Nephron (organoid): ENCODE measurements at regions not wholly inside any gene's neighbourhood (a gene's known extent, or its start where the extent isn't known, plus 50 kb on each side); places are given as distances from the start of the nearest gene placed in this dataset.

ENCODE experiments used
- H3K27ac Mint-ChIP-seq, 3 experiments: 2 replicates each; pipeline ENCODE4 v1.8.0; 2020; ENCODE audit warnings: mixed read lengths in 3 of 3, mild to moderate bottlenecking in 2 of 3, moderate library complexity in 1 of 3
- H3K27me3 Mint-ChIP-seq: 2 replicates; pipeline ENCODE4 v1.8.0; 2021; ENCODE audit warnings: low read depth, mild to moderate bottlenecking, moderate library complexity, mixed read lengths
- H3K36me3 Mint-ChIP-seq: 2 replicates; pipeline ENCODE4 v1.8.0; 2020; ENCODE audit warnings: low read depth, mixed read lengths
- H3K4me1 Mint-ChIP-seq: 2 replicates; pipeline ENCODE4 v1.8.0; 2020; ENCODE audit warnings: mixed read lengths
- H3K4me3 Mint-ChIP-seq, 3 experiments: 2 replicates each; pipeline ENCODE4 v1.8.0; 2020; ENCODE audit warnings: mild to moderate bottlenecking in 3 of 3, mixed read lengths in 3 of 3, moderate library complexity in 2 of 3
- H3K9me3 Mint-ChIP-seq: 2 replicates; pipeline ENCODE4 v1.8.0; 2020; ENCODE audit warnings: mixed read lengths
- CTCF ChIP-seq, 3 experiments: fragments of 200-600 bp; sonication (generic); IDR thresholded peaks; one replicate each; pipeline ENCODE4 v1.5.0; 2021; ENCODE audit warnings: antibody characterized with exemption in 3 of 3; ENCODE audit not compliant: unreplicated experiment in 3 of 3

- H3K27ac Mint-ChIP-seq: no peak overlapping the region
- no peak overlapping the region for H3K4me3 Mint-ChIP-seq
- peaks cover 4% of the 10 kb centered on the region for H3K4me1 Mint-ChIP-seq
- H3K36me3 Mint-ChIP-seq: no peaks in the 10 kb centered on the region
- no peak for TF ChIP-seq CTCF (IDR thresholded peaks at IDR 0.05; ENCODE audit: unreplicated experiment in 3 of 3)
- peaks cover 5% of the 10 kb centered on the region for H3K9me3 Mint-ChIP-seq
- H3K27me3 Mint-ChIP-seq: no peaks in the 10 kb centered on the region
Measured at GRCh38 chr1:177659281-177659680, 310.6 kb downstream of the SEC16B start.

- H3K4me3 Mint-ChIP-seq: no peak overlapping the region
- no peaks in the 10 kb centered on the region for H3K27me3 Mint-ChIP-seq
- H3K27ac Mint-ChIP-seq: no peak overlapping the region
- no peaks in the 10 kb centered on the region for H3K36me3 Mint-ChIP-seq
- peaks cover 4% of the 10 kb centered on the region for H3K4me1 Mint-ChIP-seq
- peaks cover 5% of the 10 kb centered on the region for H3K9me3 Mint-ChIP-seq
- TF ChIP-seq CTCF (IDR thresholded peaks at IDR 0.05; ENCODE audit: unreplicated experiment in 3 of 3): no peak
Measured at GRCh38 chr1:177656598-177656997, 313.3 kb downstream of the SEC16B start.

GRCh38 chr1:177650947-177651346, 318.9 kb downstream of the SEC16B start:
- no peak for TF ChIP-seq CTCF (IDR thresholded peaks at IDR 0.05; ENCODE audit: unreplicated experiment in 3 of 3)
- H3K36me3 Mint-ChIP-seq: no peaks in the 10 kb centered on the region
- H3K4me1 Mint-ChIP-seq: peaks cover 11% of the 10 kb centered on the region
- H3K27ac Mint-ChIP-seq: peak overlapping the region; percentile 83 to 91 (median 86)
- H3K4me3 Mint-ChIP-seq: no peak overlapping the region
- H3K27me3 Mint-ChIP-seq: peaks cover 5% of the 10 kb centered on the region
- no peaks in the 10 kb centered on the region for H3K9me3 Mint-ChIP-seq

- H3K36me3 Mint-ChIP-seq: no peaks in the 10 kb centered on the region
- no peaks in the 10 kb centered on the region for H3K9me3 Mint-ChIP-seq
- TF ChIP-seq CTCF (IDR thresholded peaks at IDR 0.05; ENCODE audit: unreplicated experiment in 3 of 3): no peak
- H3K4me3 Mint-ChIP-seq: no peak overlapping the region
- peaks cover 5% of the 10 kb centered on the region for H3K27me3 Mint-ChIP-seq
- H3K4me1 Mint-ChIP-seq: peaks cover 14% of the 10 kb centered on the region
- H3K27ac Mint-ChIP-seq: peak overlapping the region in 1 of 3 experiments; percentile 26
Measured at GRCh38 chr1:177648731-177649265, 321.1 kb downstream of the SEC16B start.

GRCh38 chr1:177648138-177648537, 321.7 kb downstream of the SEC16B start:
- no peak for TF ChIP-seq CTCF (IDR thresholded peaks at IDR 0.05; ENCODE audit: unreplicated experiment in 3 of 3)
- Mint-ChIP-seq H3K27ac (no peak overlapping the region), H3K4me3 (no peak overlapping the region), H3K36me3 (no peaks in the 10 kb centered on the region), H3K9me3 (no peaks in the 10 kb centered on the region), H3K27me3 (peaks cover 5% of the 10 kb centered on the region), H3K4me1 (peaks cover 14% of the 10 kb centered on the region)
